DMS 273 treated with DMSO at 0.1 percent for 48 hours (cell line): ENCODE measurements at regions not wholly inside any gene's neighbourhood (a gene's known extent, or its start where the extent isn't known, plus 50 kb on each side); places are given as distances from the start of the nearest gene placed in this dataset.

Experiments used
- DNase-seq: peaks from one replicate; lab custom pipeline; 2025; lab: John Stamatoyannopoulos, UW

DNA sequence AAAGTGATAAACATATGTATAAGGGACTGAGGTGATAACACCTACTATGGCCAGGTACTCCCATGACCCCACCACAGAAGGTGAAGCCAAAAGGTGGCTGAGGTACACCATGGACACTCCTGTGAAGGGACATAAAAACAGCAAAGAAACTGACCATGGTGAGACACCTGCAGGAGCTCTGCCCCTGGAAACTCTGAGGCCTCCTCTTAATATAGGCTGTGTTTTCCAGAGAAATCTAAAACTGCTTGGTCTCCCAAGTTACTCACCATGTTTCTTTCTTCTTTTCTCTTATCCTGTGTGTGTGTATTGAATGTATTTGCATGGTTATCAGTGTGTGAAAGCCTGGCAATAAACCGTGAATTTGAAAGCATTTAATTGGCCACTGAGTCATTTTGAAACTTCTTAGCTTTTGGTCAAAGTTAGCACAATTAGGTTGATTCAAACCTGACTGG, 739.3 kb upstream of the GCFC2 start:
- no peak for DNase-seq

DNA sequence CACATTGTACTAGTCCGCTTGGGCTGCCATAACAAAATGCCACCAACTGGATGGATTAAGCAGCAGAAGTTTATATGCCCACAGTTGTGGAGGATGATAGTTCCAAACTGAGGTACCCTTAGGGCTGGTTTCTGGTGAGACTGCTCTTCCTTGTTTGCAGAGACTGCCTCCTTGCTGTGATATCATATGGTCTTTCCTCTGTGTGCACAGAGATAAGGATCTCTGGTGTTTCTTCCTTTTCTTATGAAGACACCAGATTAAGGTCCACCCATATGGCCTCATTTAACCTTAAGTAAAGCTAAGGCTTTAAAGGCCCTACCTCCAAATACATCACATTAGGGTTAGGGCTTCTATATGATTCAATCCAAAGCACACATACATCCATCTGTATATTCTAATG, 738.2 kb upstream of the GCFC2 start:
- DNase-seq: no peak

DNA sequence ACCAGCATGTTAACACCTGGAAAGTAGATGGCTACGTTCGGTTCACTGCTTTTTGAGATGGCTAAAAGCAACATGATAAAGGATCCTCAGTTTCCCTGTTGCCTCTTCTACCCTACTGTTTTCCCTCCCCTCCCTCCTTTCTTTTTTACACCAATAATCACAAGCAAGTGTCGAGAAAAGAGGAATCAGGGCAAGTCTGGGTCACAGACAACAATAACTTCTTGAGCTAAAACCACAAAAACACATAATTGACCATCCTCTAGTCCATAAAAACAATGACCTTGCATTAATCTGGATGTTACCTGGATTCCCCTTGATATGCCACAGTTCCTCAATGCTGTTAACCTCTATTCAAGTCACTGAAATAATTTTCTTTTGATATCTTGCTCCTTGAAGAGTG, 736.6 kb upstream of the GCFC2 start:
- DNase-seq: no peak

DNA sequence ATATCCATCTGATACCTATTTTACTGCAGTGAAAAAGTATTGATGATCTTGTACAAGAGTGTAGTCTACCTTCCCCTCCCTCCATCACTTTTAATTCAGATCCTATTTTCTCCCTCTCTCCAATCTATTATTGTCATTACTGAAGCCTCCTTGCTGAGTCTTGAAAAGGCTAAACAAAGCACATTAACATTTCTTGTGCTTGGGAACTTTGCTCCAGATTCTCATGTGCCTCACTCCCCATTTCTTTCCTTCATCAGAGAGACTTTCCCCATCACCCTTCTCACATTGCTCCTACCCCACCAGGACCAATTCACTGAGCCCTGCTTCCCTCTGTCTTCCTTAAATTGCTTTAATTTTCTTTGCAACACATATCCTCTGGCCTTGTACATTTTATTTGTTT, 736.2 kb upstream of the GCFC2 start:
- DNase-seq: no peak

DNA sequence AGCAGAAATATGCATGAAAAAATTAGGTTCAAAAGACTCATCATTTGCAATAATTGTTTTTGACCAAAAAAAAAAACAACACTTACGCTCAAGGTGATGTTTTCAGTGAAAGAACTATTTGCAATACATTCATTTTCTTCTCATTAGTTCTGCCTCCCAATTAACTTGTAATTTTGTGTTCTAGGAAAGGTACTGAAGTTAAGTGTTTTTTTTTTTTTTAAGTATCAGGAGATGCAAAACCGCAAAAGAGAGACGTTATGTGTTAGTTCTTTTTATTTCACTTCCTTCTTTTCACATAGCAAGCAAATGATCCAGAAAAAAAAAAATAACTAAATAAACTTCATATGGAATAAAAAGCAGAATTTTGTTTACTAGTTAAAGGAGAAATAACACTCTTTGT, 735.2 kb upstream of the GCFC2 start:
- no peak for DNase-seq

DNA sequence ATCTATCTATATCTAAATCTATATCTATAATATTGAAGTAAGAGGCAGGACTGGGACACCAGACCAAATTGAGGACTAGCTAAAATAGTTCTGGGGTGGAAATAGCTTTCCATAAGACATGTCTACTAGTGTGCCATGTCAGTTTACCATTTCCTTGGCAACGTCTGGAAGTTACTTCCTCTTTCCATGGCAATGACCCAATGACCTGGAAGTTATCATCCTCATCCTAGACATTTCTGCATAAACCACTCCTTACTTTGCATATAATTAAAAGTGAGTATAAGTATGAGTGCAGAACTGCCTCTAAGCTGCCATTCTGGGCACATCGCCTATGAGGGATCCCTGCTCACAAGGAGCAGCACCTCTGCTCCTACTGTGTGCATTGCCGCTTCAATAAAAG, 734.0 kb upstream of the GCFC2 start:
- no peak for DNase-seq

DNA sequence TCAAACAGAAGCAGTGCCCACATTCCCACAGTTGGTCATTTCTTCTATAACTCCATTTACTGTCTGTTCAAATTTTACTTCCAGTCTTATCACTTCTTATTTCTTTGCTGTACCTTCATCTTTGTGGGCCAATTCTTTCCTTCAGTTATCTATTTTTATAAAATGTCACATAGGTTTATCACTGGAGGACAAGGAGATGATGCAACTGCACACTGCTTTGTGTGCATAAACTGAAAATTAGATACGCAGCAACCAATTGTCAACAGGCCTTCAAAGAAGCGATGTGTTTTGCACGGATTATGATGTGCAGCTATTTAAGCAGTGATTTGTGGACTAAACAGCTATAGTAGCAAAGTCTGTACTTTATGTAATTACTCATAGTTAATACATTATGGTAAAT, 726.8 kb upstream of the GCFC2 start:
- no peak for DNase-seq

DNA sequence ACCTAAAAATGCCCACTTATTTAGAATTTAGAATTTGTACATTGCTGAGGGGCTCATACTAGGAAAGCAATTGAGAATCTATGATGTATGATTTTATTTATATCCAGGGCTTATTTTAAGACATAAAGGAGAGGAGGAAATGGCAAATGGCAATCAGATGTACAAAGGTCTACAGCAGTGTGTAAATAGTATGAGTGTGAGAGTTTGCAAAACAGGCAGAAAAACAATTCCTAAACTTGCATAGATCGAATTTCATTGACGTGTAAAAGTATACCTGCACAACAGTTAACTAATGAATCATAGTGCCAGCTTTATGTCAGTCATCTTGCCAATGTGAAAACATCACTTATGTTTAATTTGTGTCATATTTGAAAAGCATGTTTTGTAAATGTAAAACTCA, 718.7 kb upstream of the GCFC2 start:
- DNase-seq: no peak

DNA sequence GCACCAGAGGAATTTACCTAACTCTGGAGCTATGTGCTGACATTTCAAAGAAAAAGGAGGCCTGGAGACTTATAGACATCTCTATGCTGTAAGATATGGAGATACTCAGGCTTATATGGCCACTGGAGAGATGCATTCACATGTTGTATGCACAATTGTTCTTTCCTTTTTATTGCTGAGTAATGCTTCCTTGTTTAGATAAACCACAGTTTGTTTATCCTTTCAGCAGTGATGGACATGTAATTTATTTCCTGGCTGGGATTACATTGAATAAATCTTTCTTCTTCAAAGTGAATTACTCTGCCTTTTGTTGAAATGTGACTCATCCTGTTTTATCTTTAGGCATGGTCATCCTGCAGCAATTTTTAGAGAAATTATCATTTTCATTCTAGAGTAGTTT, 716.7 kb upstream of the GCFC2 start:
- no peak for DNase-seq

DNA sequence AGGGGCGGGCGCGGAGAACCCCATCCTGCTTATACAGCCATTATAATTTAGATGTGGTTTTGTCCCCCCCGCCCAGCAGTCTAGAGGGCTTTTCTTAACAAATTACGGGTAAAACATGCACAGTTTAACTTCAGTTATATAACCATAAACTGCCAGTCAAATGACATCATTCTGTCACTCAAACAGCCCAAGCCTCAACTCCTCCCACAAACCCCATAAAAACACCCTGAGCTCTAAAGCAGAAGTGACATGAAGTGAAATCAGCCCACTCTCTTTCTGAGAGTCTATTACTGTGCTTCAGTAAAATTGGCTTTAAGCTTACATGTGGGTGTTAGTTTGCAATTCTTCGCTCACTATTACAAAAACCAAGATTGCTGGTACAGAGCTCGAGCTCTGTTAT, 705.1 kb upstream of the GCFC2 start:
- DNase-seq: no peak

DNA sequence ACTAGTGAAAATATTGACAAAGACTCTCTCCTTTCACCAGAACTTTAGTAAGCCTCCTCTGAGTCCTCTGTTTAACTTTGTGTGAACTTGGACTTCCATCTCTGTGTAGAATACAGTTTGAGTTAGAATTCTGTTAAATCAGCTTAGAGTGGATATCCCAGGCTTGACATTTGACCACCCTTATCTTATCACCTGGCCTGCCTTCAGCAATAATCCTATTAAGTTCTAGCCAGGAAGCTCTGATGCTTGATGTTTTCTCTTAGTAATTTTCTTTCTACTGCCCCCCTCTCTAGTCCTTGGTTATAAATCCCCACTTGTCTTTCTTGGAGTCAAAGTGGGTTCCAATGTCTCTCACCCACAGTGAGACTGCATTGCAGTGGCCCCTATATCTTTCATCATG, 702.7 kb upstream of the GCFC2 start:
- DNase-seq: no peak

DNA sequence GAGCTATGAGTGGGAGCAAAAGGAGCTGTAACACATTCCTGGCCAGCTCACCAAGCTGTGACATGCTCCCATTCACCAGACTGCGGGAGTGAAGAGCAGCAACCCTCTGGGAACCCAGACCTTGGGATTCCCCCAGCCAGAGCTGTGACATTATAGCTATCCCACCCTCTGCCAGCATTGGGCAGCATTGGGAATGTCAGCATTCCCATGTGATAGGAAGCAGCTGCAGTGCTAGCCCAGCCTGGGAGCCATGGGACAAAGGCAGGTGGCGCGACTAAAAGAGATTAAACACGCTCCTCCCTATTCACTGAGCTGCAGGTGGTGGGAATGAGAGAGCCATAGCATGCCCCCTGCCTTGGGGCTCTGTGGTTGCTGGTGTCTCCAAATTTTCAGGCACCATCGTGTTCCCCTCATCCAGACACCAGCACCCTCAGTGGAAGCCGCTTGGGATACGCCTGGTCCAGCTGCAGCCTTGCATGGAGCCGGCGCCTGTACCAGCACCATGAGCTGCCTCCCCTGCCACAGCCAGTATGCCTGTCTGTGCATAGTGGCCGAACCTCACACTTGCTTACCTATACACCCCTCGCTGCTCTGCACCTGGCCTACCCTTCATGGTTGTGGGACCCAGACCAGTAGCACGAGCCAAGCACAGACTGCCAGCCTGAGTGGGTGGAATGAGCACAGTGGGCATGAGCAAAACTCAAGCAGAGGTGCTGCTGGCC, 695.6 kb upstream of the GCFC2 start:
- no peak for DNase-seq

DNA sequence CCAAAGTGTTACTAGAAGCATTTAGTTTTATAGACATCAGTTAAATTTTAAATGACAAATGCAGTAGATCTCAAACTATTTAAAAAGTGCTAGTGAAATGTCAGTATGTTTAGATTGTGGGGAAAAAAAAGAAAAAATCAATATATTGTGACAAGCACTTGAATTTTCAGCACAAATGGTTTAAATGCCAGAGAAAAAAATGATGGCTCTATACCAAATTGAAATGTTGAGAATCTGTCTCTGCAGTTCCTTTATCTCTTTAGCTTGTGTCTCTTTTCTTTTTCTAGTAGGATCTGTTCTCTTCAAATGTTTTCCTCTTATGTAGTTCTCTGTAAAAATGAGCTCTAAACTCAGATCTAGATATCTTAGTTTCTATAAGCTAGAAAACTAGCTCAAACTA, 682.6 kb upstream of the GCFC2 start:
- no peak for DNase-seq

DNA sequence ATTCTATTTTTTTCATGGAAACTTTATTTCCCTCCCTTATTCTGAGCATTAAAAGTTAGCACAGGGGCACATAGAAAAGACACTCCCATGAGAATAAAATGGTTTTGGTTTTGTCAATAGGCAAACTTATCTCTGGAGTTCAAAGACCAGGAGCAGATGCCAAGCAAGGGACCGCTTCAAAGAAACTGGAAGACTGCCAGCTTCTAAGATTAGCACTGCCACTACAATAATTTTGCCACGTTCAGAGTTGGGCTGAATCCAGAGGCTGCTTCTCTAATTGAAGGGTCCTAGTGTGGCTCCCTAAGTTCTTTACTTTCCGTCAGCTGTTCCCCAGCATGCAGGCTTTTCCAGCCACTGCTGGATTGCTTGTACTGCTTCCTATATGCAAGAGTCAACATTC, 681.0 kb upstream of the GCFC2 start:
- DNase-seq: no peak

DNA sequence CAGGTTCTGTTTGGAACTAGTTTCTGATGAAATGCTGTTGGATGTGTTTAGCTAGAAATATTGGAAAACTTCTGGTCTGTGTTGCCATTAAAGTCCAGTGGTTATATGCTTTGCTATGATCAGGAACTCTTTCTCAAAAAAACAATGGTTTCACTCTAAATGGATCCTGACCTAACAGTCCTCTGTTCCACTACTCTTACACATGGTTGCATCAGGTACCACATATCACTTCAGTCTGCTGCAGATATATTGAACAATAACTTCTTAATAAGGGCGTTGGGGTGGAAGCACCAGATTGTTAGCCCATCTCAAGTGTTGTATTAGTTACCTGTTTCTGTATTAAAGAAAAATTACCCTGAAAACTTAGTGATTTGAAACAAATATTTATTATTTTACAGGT, 676.6 kb upstream of the GCFC2 start:
- DNase-seq: no peak

DNA sequence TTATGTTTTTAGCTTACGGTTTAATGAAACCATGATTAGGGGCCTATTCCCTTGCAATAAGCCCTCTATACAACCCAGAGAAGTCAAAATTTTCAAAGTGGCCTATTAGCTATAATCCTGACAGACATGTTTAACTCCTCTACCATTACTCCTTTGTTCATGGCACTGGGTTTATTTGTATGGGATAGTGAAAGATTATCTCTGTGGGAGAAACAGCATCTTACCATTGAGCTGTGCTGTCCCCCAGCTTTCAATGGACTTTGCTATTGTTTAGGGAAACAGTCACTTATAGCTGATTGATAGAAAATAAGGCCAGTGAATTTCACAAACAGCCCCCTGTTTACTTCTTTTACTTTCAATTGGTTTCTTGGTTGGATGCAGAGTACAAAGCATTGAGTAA, 675.2 kb upstream of the GCFC2 start:
- DNase-seq: no peak

DNA sequence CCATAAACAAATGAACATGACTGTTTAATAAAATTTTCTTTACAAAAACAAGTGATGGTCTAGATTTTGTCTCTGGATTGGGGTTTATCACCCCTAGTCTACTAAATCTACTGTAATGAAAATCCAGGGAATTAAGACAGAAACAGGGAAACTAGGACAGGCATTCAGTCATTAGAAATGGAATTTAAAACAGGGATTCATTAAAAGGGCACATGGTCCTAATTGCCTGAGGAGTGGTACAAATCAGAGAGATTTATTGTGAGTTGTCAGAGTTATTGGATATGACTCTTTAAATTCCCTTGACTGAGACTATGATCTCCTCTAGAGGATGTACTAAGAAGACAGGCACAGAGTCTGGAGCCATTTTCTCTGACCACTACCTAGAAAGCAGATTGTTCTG, 670.9 kb upstream of the GCFC2 start:
- DNase-seq: no peak

DNA sequence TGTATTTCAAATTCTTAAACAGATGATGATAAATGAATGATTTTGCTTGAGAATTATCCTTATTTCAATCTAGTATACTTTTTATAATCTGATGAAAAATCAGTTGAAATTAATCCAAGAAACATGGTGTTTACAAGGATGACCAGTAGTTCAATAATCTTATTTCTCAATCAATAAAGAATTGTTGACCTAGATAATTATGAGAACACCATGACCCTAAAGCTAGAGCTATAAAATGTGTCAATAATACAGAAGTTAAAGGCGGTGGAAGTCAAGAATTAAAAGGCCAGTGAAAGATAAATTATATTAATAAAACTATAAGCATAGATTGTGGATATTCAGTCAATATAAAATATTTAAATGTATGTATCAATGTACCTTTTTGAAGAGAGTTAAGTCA, 667.4 kb upstream of the GCFC2 start:
- DNase-seq: no peak

DNA sequence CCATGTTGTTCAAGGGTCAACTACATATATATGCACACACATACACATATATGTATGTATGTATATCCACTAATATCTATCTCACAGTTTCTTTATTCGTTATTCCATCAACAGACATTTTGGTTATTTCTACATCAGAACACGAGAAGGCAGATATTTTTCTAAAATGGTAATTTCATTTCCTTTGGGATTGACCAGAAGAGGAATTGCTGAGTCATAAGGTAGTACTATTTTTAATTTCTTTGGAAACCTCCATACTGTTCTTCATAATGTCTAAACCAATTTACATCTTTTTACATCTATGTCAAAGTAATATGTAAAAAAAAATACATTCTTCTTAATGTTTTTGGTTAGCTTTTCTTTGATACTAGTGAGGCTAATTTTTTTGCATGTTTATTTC, 630.7 kb upstream of the GCFC2 start:
- DNase-seq: no peak

DNA sequence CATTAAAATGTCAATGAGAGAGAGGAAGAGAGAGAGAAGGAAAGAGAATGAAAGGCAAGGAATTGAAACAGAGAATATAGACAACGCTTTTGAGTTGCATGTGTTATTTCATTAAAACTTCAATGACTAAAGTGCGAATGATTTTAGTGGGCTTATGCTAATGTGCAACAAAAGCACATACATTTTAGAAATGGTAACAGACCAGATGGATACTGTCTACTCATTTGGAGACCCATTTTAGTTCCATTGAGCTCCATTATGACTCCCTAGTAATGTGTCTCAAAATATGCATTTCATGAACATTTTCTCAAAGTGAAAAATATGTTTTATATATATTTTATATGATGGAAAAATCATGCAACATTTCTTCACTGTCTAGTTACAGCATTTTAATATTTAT, 622.2 kb upstream of the GCFC2 start:
- no peak for DNase-seq

DNA sequence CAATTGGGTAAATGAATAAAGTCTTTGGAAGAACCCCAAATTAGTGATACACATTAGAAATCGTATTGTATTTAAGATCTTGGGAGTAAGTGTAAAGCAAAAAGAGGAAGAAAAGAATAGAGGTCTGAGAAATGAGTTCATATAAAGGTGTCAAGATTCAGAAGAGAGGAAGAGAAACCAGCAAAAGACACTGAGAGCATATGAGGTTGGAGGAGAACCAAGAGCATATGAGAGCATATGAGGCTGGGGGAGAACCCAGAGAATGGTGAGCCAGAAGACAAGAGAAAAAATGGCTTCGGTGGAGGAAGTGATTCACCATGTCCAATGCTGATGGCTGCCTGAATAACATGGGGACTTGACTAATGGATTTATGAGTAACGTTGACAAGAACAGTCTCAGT, 620.1 kb upstream of the GCFC2 start:
- DNase-seq: no peak

DNA sequence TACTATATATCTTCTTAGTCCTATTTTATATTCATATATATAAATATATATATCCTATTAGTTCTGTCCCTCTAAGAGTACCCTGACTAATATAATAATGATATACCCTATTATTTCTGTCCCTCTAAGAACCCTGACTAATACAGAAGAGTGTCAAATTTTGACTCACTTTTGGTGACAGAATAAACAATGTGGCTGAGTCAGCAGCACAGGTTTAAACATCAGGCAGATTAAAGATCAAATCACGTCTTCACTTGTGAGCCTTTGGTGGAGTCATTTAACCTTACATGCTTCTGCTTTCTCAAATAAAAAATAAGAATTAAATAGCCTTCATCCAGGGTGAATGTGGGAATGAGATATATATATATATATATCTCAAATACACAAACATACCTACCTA, 615.9 kb upstream of the GCFC2 start:
- no peak for DNase-seq

DNA sequence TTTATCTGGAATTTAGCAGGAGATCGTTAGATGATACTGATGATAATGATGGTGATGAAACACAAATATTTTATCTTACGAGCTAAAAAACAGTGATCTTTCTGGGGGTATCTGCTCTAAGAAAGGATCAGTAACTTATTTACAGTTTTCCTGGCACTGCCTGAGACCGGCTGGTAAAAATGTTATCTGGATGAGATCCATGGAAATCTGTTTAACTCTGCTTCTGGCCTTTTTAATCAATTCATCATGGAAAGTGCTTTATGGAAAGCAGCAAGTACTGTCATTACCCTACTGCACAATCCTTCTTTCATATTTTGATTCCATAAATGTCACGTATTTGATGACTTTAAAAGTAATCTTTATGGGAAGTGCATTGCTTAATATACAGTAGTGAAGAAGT, 612.7 kb upstream of the GCFC2 start:
- DNase-seq: no peak

DNA sequence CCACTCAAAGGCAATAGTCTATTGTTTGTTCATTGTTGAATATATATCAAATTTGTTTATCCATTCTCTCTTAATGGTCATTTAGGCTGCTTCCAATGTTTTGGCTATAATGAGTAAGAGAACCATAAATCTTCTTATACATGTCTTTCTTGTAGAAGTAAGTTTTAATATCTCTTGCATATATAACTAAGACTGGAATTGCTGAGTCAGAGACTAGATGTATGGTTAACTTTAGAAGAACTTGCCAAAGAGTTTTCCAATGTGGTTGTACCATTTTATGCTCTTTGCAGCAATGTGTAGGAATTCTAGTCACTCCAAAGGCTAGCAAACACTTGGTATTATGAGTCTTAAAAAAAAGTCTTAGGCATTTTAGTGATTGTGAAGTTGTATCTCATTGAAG, 610.0 kb upstream of the GCFC2 start:
- DNase-seq: no peak

DNA sequence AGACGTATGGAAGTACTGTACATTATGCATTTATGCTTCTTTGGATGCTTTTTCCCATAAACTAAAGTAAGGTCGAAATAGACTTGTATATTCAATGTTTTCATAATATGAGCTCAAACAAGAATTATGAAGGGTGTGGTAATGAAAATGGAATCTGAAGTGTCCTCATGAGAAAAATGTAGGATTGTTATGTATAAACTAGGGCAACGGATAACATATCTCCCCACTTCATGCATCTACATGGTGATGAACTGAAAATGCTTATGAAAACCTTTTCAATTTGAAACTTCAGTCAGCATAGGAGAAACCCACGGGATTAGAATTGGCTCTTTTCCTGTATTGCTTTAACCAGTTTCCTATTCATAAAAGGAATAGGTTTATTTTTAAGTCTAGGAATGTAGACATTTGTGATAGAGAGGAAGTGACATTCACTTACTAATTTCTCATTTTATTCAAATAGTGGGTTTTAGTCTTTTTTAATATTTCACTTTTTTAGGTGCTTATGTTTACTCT, 608.2 kb upstream of the GCFC2 start:
- DNase-seq: no peak
